SHP77 treated with DMSO at 0.1 percent for 48 hours (cell line): ENCODE measurements at regions not wholly inside any gene's neighbourhood (a gene's known extent, or its start where the extent isn't known, plus 50 kb on each side); places are given as distances from the start of the nearest gene placed in this dataset.
"Not testable (repeated sequence)": the region's sequence is repeated elsewhere in the genome, so short reads cannot be mapped to it uniquely, and the experiment has no call there.

ENCODE experiments used
- DNase-seq: peaks from one replicate; lab custom pipeline; 2025; lab: John Stamatoyannopoulos, UW

DNA sequence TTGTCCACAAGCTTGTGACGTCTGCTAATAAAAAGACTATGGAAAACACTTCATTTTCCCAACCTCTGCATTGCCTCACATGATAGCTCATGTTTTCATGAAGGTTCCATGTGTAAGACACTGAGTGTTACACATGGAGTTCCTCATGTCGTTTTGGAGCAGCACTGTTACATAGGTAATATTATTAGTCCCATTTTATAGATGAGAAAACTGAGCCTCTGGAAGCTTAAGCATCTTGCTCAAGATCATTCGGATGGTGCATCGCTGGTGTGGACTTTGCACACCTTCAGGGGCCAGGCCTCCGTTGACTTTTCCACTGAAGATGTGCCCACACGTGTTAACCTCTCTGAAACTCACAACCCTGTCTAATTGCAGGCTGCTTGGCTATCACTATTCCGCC is 743.4 kb downstream of the UQCRFS1 start:
- no peak for DNase-seq

GRCh38 chr19:28468701-28469459 is 744.1 kb downstream of the UQCRFS1 start:
- no peak for DNase-seq

DNA sequence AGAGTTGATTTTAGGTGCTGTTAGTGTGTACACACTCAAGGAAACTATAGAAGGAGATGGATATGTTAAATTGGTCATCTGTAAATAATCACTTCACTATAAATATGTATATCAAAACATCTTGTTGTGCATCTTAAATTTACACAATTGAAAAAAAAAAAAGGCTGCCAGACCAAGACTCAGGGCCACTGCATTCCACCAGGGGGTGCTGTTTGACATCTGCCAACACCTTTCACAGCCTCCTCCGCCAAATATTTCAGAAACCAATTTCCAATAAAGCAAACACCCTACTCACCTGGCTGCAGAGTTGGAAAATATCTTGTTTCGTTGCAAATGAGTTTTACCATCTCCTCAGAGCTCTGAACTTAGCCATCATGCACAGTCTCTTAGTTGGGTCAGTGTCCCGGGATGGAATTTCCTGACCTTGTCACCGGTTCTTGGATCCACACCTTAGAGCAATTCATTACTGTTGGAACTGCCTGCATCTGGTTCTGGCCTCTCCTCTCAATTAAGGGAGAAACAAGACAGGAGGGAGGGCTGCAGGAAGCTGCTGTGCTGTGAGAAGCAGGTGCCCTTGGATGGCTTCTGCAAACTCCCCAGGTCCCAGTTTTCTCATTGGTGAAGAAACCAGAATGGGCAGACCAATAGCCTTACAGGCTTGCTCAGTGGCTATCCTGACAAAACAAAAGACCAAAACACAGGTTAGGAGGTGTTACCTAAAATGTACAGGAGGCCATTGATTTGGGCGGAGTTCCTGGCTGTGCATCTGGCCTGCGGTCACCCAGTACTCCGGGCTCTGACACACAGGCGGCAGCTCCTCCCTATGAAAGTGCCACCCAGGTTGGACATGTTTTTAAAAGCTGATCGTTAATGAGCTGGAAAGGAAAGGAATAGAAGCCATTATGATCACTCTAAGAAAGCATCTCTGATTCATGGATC is 746.6 kb downstream of the UQCRFS1 start:
- DNase-seq: no peak

DNA sequence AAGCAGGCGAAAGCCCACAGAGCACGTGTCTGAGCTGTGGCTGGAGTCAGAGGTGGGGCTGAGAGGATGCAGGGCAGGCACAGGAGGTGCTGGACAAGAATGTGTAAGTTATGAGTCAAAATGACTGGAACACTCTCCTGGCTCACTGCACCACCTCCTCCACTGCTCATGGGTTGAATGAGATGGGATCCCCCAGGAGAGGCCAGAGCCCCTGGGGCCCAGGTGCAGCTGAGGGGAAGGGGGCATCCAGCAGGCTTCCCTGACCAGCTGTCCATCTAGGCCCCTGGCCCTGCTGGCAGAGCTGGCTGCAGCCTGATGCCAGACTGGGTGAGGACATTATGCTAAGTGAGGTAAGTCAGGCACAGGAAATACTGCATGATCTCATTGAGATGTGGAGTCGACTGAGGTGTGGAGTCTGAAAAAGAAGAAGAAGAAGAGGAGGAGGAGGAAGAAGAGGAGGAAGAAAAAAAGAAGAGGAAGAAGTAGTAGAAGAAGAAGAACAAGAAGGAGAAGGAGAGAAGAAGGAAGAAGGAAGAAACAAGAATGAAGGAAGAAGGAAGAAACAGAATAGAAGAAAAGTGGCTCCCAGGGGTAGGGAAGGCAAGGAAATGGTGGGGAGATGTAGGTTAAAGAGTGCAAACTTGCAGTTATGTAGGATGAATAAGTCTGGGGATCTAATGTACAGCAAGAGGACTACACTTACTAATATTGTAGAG is 747.4 kb downstream of the UQCRFS1 start:
- DNase-seq: no peak

DNA sequence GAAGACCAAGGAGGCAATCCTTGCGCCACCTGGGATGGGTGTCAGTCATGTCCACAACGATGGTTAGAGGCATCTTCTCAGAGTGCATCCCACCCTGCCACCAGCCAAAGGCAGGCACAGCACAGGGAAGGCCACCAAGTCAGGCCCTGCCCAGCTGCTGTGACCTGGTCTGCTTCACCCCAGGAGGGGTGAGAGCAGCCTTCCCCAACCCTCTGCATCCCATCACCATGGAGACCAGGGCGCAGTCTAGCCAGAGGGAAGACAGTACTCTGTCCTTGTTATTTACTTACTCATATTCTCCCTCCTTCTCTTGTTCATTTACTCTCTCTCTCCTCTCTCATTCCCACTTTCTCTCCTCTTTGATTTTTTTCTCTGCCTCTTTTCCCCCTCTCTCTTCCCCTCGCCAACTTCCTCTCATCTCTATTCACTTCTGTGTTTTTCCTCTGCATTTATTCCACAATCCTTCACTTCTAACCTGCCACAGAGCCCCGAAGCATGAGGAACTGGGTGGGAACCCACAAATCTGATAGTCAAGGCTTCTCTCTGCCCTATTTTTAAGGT is 749.4 kb downstream of the UQCRFS1 start:
- no peak for DNase-seq

- DNase-seq: no peak
These were observed 755.3 kb downstream of the UQCRFS1 start for GRCh38 chr19:28457620-28458019.

GRCh38 chr19:28456708-28457320 is 756.1 kb downstream of the UQCRFS1 start:
- DNase-seq: no peak

- DNase-seq: no peak
These were observed 756.7 kb downstream of the UQCRFS1 start for GRCh38 chr19:28456252-28456651.

DNA sequence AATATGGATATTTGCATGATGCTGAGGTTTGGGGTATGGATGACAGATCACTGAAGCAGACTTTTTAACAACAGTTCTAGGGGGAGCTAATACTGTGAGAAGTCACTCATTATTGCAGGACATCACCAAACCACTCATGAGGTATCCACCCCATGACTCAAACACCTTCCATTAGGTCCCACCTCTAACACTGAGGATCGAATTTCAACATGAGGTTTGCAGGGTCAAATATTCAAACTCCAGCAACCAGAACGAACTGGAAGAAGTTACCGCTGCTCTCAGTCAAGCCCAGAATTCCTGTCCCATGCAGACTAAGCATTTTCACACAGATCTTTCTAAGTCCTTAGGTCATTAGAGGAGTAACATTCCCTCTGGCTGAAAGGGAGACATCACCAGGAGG is 758.9 kb downstream of the UQCRFS1 start:
- no peak for DNase-seq

- no peak for DNase-seq
These were observed 759.5 kb downstream of the UQCRFS1 start for GRCh38 chr19:28453420-28453819.

- DNase-seq: no peak
These were observed 763.1 kb downstream of the UQCRFS1 start for GRCh38 chr19:28449803-28450202.

- DNase-seq: no peak
These were observed 766.4 kb downstream of the UQCRFS1 start for GRCh38 chr19:28446511-28446910.

DNA sequence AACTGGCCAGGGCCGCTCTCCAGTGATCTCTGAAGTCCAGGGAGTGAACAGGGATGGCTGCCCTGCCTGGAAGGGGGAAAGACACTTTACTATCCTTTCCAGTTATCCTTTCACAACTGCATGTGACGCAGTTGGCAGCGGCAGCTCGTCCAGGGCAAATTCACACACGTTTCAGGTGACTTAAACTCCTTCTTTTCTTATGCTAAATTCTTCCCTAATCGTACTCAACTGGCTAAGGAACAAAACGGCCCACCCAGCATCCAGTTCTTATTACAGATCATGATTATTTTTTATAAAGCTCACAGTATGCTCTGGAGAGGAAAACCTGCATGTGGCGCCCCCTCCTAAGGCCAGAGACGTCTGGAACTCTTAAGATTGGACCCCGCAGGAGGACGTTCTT is 767.1 kb downstream of the UQCRFS1 start:
- no peak for DNase-seq

GRCh38 chr19:28444362-28444761 is 768.6 kb downstream of the UQCRFS1 start:
- no peak for DNase-seq

GRCh38 chr19:28443361-28443760 is 769.6 kb downstream of the UQCRFS1 start:
- no peak for DNase-seq

DNA sequence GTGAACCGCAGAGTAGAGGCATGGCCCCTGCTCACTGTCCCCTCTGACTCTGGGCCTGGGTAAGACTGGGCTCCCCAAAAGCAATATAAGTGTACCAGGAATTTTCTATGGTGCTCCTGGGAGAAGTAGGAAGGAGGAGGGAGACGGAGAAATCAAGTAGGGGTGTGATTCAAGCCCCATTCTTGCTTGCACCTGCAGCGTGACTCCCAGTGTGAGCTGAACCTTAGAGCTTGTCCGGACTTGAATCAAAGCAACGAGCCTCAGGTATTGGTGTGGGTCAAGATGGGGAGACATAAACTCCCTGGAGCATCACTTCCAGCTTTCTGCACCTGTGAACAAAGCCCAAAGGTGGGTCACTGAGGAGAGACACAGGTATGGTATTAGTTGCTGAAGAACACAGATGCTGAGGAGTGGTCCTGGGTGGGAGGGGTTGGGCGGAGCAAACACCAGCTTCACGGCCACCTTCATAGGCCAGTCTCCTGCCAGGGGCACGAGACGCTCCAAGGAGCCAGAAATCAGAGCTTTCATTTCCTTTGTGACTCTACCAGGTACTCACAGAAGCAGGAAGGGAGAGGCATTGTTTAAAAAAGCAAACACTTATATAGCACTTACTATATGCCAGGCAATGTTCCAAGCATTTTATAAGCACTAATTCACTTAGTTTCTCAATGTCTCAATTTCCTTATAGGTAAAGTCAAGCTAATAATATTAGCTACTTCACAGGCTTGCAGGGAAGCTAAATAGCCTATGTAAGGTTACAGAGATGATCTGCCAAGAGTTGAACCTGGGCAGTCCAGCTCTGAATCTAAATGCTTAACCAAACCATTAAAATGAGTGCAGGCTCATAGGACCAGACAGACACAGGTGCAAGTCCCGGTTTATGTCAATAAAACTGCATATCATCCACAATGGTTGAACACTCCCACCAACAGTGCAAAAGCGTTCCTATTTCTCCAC is 775.3 kb downstream of the UQCRFS1 start:
- DNase-seq: no peak

- DNase-seq: no peak
These were observed 776.6 kb downstream of the UQCRFS1 start for GRCh38 chr19:28436320-28436719.

DNA sequence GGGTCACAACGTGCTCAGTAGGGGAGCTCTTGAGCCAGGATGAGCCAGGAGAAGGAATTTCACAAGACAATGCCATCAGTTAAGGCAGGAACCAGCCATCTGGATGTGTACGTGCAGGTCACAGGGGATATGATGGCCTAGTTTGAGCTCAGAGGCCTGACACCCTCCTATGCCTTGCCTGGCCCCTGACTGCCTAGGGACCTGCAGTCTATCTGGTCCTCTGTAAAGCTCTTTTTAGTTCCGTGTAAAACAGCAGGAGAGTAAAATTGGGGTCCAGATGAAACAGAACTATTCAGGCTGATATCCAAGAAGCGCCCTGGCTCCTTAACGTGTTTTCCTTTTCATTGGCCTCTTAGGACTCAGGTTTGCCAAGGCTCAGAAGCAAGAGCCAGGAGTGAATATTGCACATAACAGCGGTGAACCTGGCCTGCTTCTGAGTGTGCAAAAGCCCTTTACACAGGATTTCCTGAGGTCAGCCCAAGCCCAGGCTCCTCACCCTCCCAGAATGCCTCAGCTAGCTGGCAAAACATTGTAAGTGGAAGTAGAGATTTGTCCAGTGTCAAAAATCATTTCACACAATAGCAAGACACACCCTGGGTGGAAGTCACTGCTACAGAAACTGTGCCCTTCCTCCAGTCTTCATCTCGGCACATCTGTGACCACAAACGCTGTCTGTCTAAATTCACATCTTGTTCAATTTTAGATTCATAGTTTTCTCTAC is 777.2 kb downstream of the UQCRFS1 start:
- no peak for DNase-seq

DNA sequence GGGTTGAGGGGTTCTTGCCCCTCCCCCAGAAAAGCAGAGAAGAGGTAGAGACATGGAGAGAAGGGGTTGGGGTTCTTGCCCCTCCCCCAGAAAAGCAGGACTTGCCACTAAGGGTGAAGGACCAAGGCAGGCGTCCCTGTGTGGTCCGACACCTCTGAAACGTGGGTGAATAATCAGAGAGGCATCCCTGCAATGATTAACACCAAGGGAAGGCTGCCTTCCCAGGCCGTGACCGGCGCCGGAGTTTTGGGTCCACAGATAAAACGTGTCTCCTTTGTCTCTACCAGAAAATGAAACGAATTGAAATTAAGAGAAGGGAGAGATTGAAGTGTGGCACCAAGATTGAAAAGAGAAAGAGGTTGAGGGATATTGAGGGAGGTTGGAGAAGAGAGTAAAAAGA is 778.2 kb downstream of the UQCRFS1 start:
- not testable (repeated sequence) for DNase-seq

- not testable (repeated sequence) for DNase-seq
These were observed 778.6 kb downstream of the UQCRFS1 start for GRCh38 chr19:28434365-28434764.
